ENCODE measurements at regions not wholly inside any gene's neighbourhood (a gene's known extent, or its start where the extent isn't known, plus 50 kb on each side); places are given as distances from the start of the nearest gene placed in this dataset.

GRCh38 chr13:74573654-74574053, 439.4 kb upstream of the KLF12 start:
- TF ChIP-seq CTCF (IDR thresholded peaks at IDR 0.05; ENCODE audit: control insufficient read depth, extremely low read depth, insufficient read depth), result no peak
- no peak for DNase-seq (ENCODE audit: low read depth)

GRCh38 chr13:74571811-74572210, 437.6 kb upstream of the KLF12 start:
- no peak for TF ChIP-seq CTCF (IDR thresholded peaks at IDR 0.05; ENCODE audit: control insufficient read depth, extremely low read depth, insufficient read depth)
- no peak for DNase-seq (ENCODE audit: low read depth)
- H3K4me3 ChIP-seq (ENCODE audit: low read depth, low read length), result no peak overlapping the region

More at GRCh38 chr13:74573654-74574053, 439.4 kb upstream of the KLF12 start:
- H3K4me3 ChIP-seq (ENCODE audit: low read depth, low read length), result no peak overlapping the region

- DNase-seq (ENCODE audit: low read depth), result no peak
- no peak for TF ChIP-seq CTCF (IDR thresholded peaks at IDR 0.05; ENCODE audit: control insufficient read depth, extremely low read depth, insufficient read depth)
Observed at GRCh38 chr13:74570834-74571233, 436.6 kb upstream of the KLF12 start.

GRCh38 chr13:74570046-74570445, 435.8 kb upstream of the KLF12 start:
- TF ChIP-seq CTCF (IDR thresholded peaks at IDR 0.05; ENCODE audit: control insufficient read depth, extremely low read depth, insufficient read depth), result no peak
- no peak overlapping the region for H3K4me3 ChIP-seq (ENCODE audit: low read depth, low read length)
- DNase-seq (ENCODE audit: low read depth), result no peak

More at GRCh38 chr13:74570834-74571233, 436.6 kb upstream of the KLF12 start:
- H3K4me3 ChIP-seq (ENCODE audit: low read depth, low read length), result no peak overlapping the region

- DNase-seq (ENCODE audit: low read depth), result no peak
- no peak for TF ChIP-seq CTCF (IDR thresholded peaks at IDR 0.05; ENCODE audit: control insufficient read depth, extremely low read depth, insufficient read depth)
- H3K4me3 ChIP-seq (ENCODE audit: low read depth, low read length), result no peak overlapping the region
Observed at GRCh38 chr13:74569251-74569650, 435.0 kb upstream of the KLF12 start.

GRCh38 chr13:74567485-74567884, 433.3 kb upstream of the KLF12 start:
- DNase-seq (ENCODE audit: low read depth), result no peak
- no peak overlapping the region for H3K4me3 ChIP-seq (ENCODE audit: low read depth, low read length)
- TF ChIP-seq CTCF (IDR thresholded peaks at IDR 0.05; ENCODE audit: control insufficient read depth, extremely low read depth, insufficient read depth), result no peak

GRCh38 chr13:74562381-74562780, 428.2 kb upstream of the KLF12 start:
- no peak overlapping the region for H3K4me3 ChIP-seq (ENCODE audit: low read depth, low read length)
- TF ChIP-seq CTCF (IDR thresholded peaks at IDR 0.05; ENCODE audit: control insufficient read depth, extremely low read depth, insufficient read depth), result no peak
- no peak for DNase-seq (ENCODE audit: low read depth)

All from LNCaP clone FGC (cell line).